Heart right ventricle (tissue), 16 donors: ENCODE measurements at regions not wholly inside any gene's neighbourhood (a gene's known extent, or its start where the extent isn't known, plus 50 kb on each side); places are given as distances from the start of the nearest gene placed in this dataset.

Experiments
- ATAC-seq, 8 donors: fragments of 200-7000 bp; cut with Tn5 transposase; one replicate each; pipeline ENCODE4 v1.9.1; 2020; ENCODE audit warnings: mild to moderate bottlenecking in 8 of 8, moderate library complexity in 8 of 8, moderate number of reproducible peaks in 1 of 8
- DNase-seq, 2 donors: peaks; one replicate each; pipeline ENCODE4 v3.0.0-alpha.2; 2020
- H3K27ac ChIP-seq, 10 donors: fragments of 200-600 bp; sonication (generic) in 2 of 10; one replicate each; pipeline versions ENCODE4 v1.5.0 to v1.8.0; 2020 to 2022; ENCODE audit warnings: mild to moderate bottlenecking in 3 of 10
- H3K27me3 ChIP-seq, 7 donors: fragments of 200-600 bp; one replicate each; pipeline ENCODE4 v1.8.0; 2021 to 2022; ENCODE audit warnings: mild to moderate bottlenecking in 2 of 7
- H3K36me3 ChIP-seq, 9 donors: fragments of 200-600 bp; sonication (generic) in 1 of 9; one replicate each; pipeline versions ENCODE4 v1.5.0 to v1.8.0; 2020 to 2022; ENCODE audit warnings: mild to moderate bottlenecking in 2 of 9
- H3K4me1 ChIP-seq, 9 donors: fragments of 200-600 bp; sonication (generic) in 1 of 9; one replicate each; pipeline versions ENCODE4 v1.5.0 to v1.8.0; 2020 to 2022; ENCODE audit warnings: mild to moderate bottlenecking in 4 of 9
- H3K4me3 ChIP-seq, 10 donors: fragments of 200-600 bp; sonication (generic) in 2 of 10; one replicate each; pipeline versions ENCODE4 v1.5.0 to v1.8.0; 2020 to 2022; ENCODE audit warnings: mild to moderate bottlenecking in 7 of 10, moderate library complexity in 2 of 10
- H3K9me3 ChIP-seq, 11 donors: fragments of 200-600 bp in 10 of 11; sonication (generic) in 2 of 11; one replicate each; pipeline versions ENCODE4 v1.5.0 to v1.8.0; 2013 to 2022; ENCODE audit warnings: mild to moderate bottlenecking in 2 of 11, control low read depth in 1 of 11, moderate library complexity in 1 of 11
- WGBS, 2 donors: extraction: QIAGEN DNeasy Blood & Tissue Kit; methylation state at CpG; one replicate each; pipeline ENCODE4 v1.1.7; 2013; ENCODE audit warnings: inconsistent platforms in 1 of 2; 5-methylcytosine and 5-hydroxymethylcytosine counted together
- intact Hi-C, 10 donors: fragments of 100-400 bp; cut with DNase I; formaldehyde crosslinking; loops; one replicate each; pipeline versions ENCODE4 v1.11.1 to v1.14.2; 2022
- TF ChIP-seq, protein P1 (sequence below), 9 donors: fragments of 200-600 bp; sonication (generic) in 2 of 9; IDR thresholded peaks; one replicate each; pipeline versions ENCODE4 v1.5.0 to v1.8.0; 2021 to 2022; ENCODE audit warnings: antibody characterized with exemption in 9 of 9, mild to moderate bottlenecking in 5 of 9, moderate library complexity in 1 of 9
- donor health status: Arrhythmogenic right ventricular cardiomyopathy.
- donor health status: ischemic (EF 13 %, LVEDD 7.1; RV severe dilation, severe dysfunction).
- donor health status: healthy with polysubstance abuse.
- donor health status: DM: no; HTN: yes; CAD: no.
- donor health status: DM: no; HTN: no; CAD: no.
- donor health status: ischemic (EF 25% LVEDD 6.9; RV normal size, moderate dysfunction).
- donor health status: ischemic (EF 25% LVEDD 5.7; RV mildly dilated, moderate dysfunction).
- donor health status: healthy.
- donor health status: DM: yes; HTN: yes; CAD: no.
- donor health status: Ischemic cardiomyopathy.
- donor health status: ischemic (EF 35%, LVEDD 5.7; RV mildly dilated, moderate dysfunction).
- donor health status: nonischemic (EF 11% LVEDD 7.7; RV severe dilation, severe dysfunction).
- donor health status: DM: yes; HTN: yes; CAD: no.
- donor health status: PGD.
- donor health status: ischemic (EF 29% LVEDD 5.4; RV normal size, mild dysfunction).
- donor health status: nonischemic (EF 23%, LVEDD 6.1; RV moderate dilation, normal function).

DNA sequence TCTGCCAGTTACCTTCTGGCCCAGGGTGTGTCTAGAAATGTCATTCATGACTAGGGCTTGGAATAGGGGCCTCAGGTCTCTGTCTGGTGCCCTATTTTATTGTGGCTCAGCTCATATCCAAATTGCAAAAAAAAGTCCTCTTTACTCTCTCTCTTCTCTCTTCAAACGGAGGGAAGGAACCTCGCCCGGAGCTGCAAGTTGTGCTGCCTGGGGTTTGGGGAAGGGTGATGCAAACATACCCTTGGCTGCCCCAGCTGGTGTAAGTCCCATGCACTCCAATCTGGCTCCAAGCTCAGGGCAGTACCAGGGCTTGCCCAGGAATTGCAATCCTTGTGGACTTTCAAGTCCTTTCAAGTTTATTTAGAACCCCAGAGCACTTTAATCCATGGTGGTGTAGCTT, 549.6 kb downstream of the PCDH17 start:
- H3K36me3 ChIP-seq = no peaks in the 10 kb centered on the region
- DNase-seq (no peak), ATAC-seq (no peak)
- H3K9me3 ChIP-seq = peaks cover 0 to 17% (median 0%) of the 10 kb centered on the region in 11 donors
- H3K4me1 ChIP-seq = no peaks in the 10 kb centered on the region
- no peak overlapping the region for H3K27ac ChIP-seq
- no peaks in the 10 kb centered on the region for H3K27me3 ChIP-seq
- intact Hi-C loops = no loop called here
- TF ChIP-seq, protein P1, sequence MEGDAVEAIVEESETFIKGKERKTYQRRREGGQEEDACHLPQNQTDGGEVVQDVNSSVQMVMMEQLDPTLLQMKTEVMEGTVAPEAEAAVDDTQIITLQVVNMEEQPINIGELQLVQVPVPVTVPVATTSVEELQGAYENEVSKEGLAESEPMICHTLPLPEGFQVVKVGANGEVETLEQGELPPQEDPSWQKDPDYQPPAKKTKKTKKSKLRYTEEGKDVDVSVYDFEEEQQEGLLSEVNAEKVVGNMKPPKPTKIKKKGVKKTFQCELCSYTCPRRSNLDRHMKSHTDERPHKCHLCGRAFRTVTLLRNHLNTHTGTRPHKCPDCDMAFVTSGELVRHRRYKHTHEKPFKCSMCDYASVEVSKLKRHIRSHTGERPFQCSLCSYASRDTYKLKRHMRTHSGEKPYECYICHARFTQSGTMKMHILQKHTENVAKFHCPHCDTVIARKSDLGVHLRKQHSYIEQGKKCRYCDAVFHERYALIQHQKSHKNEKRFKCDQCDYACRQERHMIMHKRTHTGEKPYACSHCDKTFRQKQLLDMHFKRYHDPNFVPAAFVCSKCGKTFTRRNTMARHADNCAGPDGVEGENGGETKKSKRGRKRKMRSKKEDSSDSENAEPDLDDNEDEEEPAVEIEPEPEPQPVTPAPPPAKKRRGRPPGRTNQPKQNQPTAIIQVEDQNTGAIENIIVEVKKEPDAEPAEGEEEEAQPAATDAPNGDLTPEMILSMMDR (IDR thresholded peaks at IDR 0.05) = no peak
- WGBS, 2 donors = 96% methylated on average over 3 of the region's 3 CpGs
- H3K4me3 ChIP-seq = no peak overlapping the region

DNA sequence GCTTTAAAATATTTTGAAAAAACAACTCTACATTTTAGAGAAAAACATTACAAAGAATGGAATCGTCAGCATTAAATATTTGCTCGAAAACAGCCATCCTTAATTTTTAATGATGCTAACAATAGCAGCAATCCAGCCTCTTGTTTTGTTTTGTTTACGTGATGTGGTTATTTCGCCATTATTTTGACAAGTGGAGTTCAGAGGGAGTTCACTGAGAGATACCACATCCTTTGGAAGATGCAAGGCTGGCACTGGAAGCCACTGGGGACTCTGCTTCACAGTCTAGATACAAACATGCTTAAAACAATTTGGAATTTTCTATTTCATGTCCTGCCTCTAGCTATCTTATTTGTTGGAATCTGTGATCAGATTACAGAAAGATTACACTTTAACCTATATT, 556.3 kb downstream of the PCDH17 start:
- ATAC-seq (no peak), DNase-seq (no peak)
- intact Hi-C loops = no loop called here
- Histone ChIP-seq H3K9me3 (peaks cover 0 to 6% (median 0%) of the 10 kb centered on the region in 11 donors), H3K4me3 (no peak overlapping the region), H3K4me1 (peaks cover 0 to 13% (median 0%) of the 10 kb centered on the region in 9 donors), H3K27me3 (no peaks in the 10 kb centered on the region), H3K27ac (no peak overlapping the region), H3K36me3 (no peaks in the 10 kb centered on the region)
- WGBS, 2 donors = 70 to 77% methylated on average over 4 of the region's 4 CpGs
- TF ChIP-seq, protein P1 (IDR thresholded peaks at IDR 0.05) = no peak

DNA sequence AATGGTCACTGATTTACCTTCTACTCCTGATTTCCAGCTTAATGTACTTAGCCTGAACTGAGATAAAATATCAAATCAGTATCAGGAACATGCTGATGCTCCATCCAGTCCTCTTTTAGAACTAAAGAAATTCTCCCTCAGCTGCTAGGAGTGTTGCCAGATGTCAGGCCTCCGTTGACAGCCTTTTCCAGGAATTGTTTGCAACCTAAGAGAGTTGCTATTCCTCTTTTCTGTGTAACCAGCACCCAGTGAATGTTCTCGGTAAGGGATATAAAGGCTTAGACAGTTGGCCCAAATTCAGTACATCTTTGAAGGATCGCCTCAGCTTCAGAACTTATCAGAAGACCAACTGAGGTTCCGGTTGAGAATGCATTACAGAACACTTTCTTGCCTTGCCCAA, 559.0 kb downstream of the PCDH17 start:
- intact Hi-C loops = no loop called here
- DNase-seq (peak in 1 of 2 donors; percentile 4), ATAC-seq (peak in 3 of 8 donors; percentile 37 to 57 (median 44))
- WGBS, 2 donors = 4 to 11% methylated on average over 4 of the region's 4 CpGs
- Histone ChIP-seq H3K9me3 (peaks cover 0 to 6% (median 0%) of the 10 kb centered on the region in 11 donors), H3K27me3 (no peaks in the 10 kb centered on the region), H3K4me3 (no peak overlapping the region), H3K27ac (no peak overlapping the region), H3K4me1 (peaks cover 0 to 13% (median 0%) of the 10 kb centered on the region in 9 donors), H3K36me3 (no peaks in the 10 kb centered on the region)
- TF ChIP-seq, protein P1 (IDR thresholded peaks at IDR 0.05) = no peak

DNA sequence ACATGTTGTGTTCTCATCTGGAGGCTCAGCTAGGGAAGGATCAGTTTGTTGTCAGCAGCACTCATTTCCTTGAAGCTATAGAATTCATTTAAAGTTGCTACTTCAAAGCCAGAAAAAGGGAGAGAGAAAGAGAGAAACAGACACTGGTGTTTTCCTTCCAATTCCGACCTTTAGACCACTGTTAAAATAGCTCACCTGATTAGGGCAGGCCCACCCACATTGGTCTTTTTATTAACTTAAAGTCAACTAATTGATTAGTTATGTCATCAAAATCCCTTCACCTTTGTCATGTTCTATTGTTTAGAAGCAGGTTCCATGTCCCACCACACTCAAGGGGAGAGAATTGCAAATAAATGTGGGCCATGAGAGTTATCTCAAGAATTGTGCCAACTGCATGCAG, 560.2 kb downstream of the PCDH17 start:
- no peak for DNase-seq
- no peak for ATAC-seq
- 93 to 100% methylated on average over 1 of the region's 1 CpG for WGBS, 2 donors
- intact Hi-C loops = no loop called here
- Histone ChIP-seq H3K36me3 (no peaks in the 10 kb centered on the region), H3K27ac (no peak overlapping the region), H3K9me3 (peaks cover 0 to 6% (median 0%) of the 10 kb centered on the region in 11 donors), H3K4me3 (no peak overlapping the region), H3K4me1 (peaks cover 0 to 13% (median 0%) of the 10 kb centered on the region in 9 donors), H3K27me3 (no peaks in the 10 kb centered on the region)
- TF ChIP-seq, protein P1 (IDR thresholded peaks at IDR 0.05) = no peak
